SK-N-SH (cell line): ENCODE measurements at regions not wholly inside any gene's neighbourhood (a gene's known extent, or its start where the extent isn't known, plus 50 kb on each side); places are given as distances from the start of the nearest gene placed in this dataset.

Experiments used
- CTCF ChIA-PET: fragments of 300-600, 350-600 bp; formaldehyde crosslinking; extraction: SDS; loops from one replicate; lab custom pipeline; 2021; lab: Yijun Ruan, JAX
- POLR2A ChIA-PET: fragments of 350-600 bp; sonication (Branson Sonifier 250); formaldehyde crosslinking; extraction: SDS; loops from one replicate; lab custom pipeline; 2020; ENCODE audit warnings: antibody characterized with exemption, inconsistent platforms; lab: Yijun Ruan, JAX
- DNase-seq: peaks from one replicate; pipeline ENCODE4 v3.0.0; 2012
- H2AFZ ChIP-seq: fragments of 200-600 bp; sonication (generic); 2 replicates; pipeline ENCODE4 v1.8.1; 2016; ENCODE audit warnings: antibody characterized with exemption, mild to moderate bottlenecking, low read depth
- H3F3A ChIP-seq: fragments of 200-600 bp; sonication (generic); replicated peaks from 2 replicates; pipeline ENCODE3; 2016; ENCODE audit warnings: antibody characterized with exemption, mild to moderate bottlenecking; ENCODE audit not compliant: insufficient read depth
- H3K27ac ChIP-seq, 2 experiments: fragments of 200-500 bp in 1 of 2; fragments of 200-600 bp in 1 of 2; sonication (Bioruptor generic) in 1 of 2; sonication (generic), shearing (Covaris generic) in 1 of 2; 2 replicates each; pipeline versions ENCODE4 v1.5.1 to v1.6.1; 2014 to 2016; ENCODE audit warnings: low read depth in 2 of 2, inconsistent platforms in 1 of 2, low read length in 1 of 2, mild to moderate bottlenecking in 1 of 2, mixed read lengths in 1 of 2
- H3K27me3 ChIP-seq: fragments of 200-600 bp; sonication (generic), shearing (Covaris generic); 2 replicates; pipeline ENCODE4 v1.6.1; 2016; ENCODE audit warnings: mixed run types; ENCODE audit not compliant: insufficient read depth
- H3K36me3 ChIP-seq, 2 experiments: fragments of 200-500 bp in 1 of 2; fragments of 200-600 bp in 1 of 2; sonication (Bioruptor generic) in 1 of 2; sonication (generic) in 1 of 2; replicated peaks in 1 of 2; 2 replicates each; pipeline versions ENCODE3 to v1.5.1; 2014 to 2016; ENCODE audit warnings: low read length in 1 of 2, mild to moderate bottlenecking in 1 of 2; ENCODE audit not compliant: insufficient read depth in 2 of 2, control insufficient read depth in 1 of 2
- H3K4me1 ChIP-seq, 2 experiments: fragments of 200-500 bp in 1 of 2; fragments of 200-600 bp in 1 of 2; sonication (Bioruptor generic) in 1 of 2; sonication (generic), shearing (Covaris generic) in 1 of 2; 2 replicates each; pipeline versions ENCODE4 v1.5.1 to v1.6.1; 2014 to 2016; ENCODE audit warnings: low read depth in 1 of 2, low read length in 1 of 2, mixed run types in 1 of 2; ENCODE audit not compliant: insufficient read depth in 2 of 2, control insufficient read depth in 1 of 2
- H3K4me2 ChIP-seq: fragments of 200-600 bp; sonication (generic), shearing (Covaris generic); 2 replicates; pipeline ENCODE4 v1.6.1; 2017; ENCODE audit warnings: mixed run types
- H3K4me3 ChIP-seq, 2 experiments: fragments of 200-500 bp in 1 of 2; fragments of 200-600 bp in 1 of 2; sonication (Bioruptor generic) in 1 of 2; sonication (generic), shearing (Covaris generic) in 1 of 2; 2 replicates each; pipeline versions ENCODE4 v1.5.1 to v1.8.1; 2014 to 2016; ENCODE audit warnings: low read depth in 2 of 2, inconsistent platforms in 1 of 2, low read length in 1 of 2, mild to moderate bottlenecking in 1 of 2, mixed read lengths in 1 of 2, moderate library complexity in 1 of 2
- H3K79me2 ChIP-seq: fragments of 200-600 bp; sonication (generic); 2 replicates; pipeline ENCODE4 v1.8.1; 2017; ENCODE audit warnings: mild to moderate bottlenecking; ENCODE audit not compliant: insufficient read depth
- H3K9ac ChIP-seq: fragments of 200-600 bp; sonication (generic); 2 replicates; pipeline ENCODE4 v1.6.1; 2017; ENCODE audit warnings: mixed run types
- H3K9me2 ChIP-seq: fragments of 200-600 bp; sonication (generic); 2 replicates; pipeline ENCODE4 v1.6.1; 2017; ENCODE audit warnings: mixed run types
- H3K9me3 ChIP-seq: fragments of 200-600 bp; sonication (generic); 2 replicates; pipeline ENCODE4 v1.6.1; 2017; ENCODE audit warnings: mixed run types, mild to moderate bottlenecking, moderate library complexity
- H4K20me1 ChIP-seq: fragments of 200-600 bp; sonication (generic); 2 replicates; pipeline ENCODE4 v1.6.1; 2017; ENCODE audit warnings: mild to moderate bottlenecking, mixed run types; ENCODE audit not compliant: insufficient read depth
- CHD2 ChIP-seq: fragments of 150-350 bp; IDR thresholded peaks from 2 replicates; pipeline ENCODE4 v1.6.1; 2018; ENCODE audit warnings: low read length; ENCODE audit not compliant: partially characterized antibody
- ELF1 ChIP-seq: IDR thresholded peaks from 2 replicates; pipeline ENCODE4 v1.4.0; 2012
- EZH2phosphoT487 ChIP-seq: fragments of 200-600 bp; sonication (generic); IDR thresholded peaks from 2 replicates; pipeline ENCODE4 v1.6.1; 2017; ENCODE audit warnings: low read depth, mixed run types, mild to moderate bottlenecking, antibody characterized with exemption, moderate library complexity, borderline replicate concordance
- FOSL2 ChIP-seq: IDR thresholded peaks from 2 replicates; pipeline ENCODE4 v1.4.0; 2012; ENCODE audit warnings: low read depth, mild to moderate bottlenecking, moderate library complexity, borderline replicate concordance
- FOXJ3 ChIP-seq: sonication (generic); formaldehyde crosslinking; IDR thresholded peaks from 2 replicates; pipeline ENCODE4 v1.5.1; 2020; ENCODE audit warnings: mild to moderate bottlenecking, missing genetic modification reagents
- GATA2 ChIP-seq: sonication (generic); formaldehyde crosslinking; IDR thresholded peaks from 2 replicates; pipeline ENCODE4 v1.5.0; 2020; ENCODE audit warnings: mild to moderate bottlenecking, missing genetic modification reagents
- IRF3 ChIP-seq: fragments of 150-350 bp; IDR thresholded peaks from 2 replicates; pipeline ENCODE4 v1.6.1; 2016; ENCODE audit warnings: mild to moderate bottlenecking, low read depth, low read length
- MEF2A ChIP-seq: IDR thresholded peaks from 2 replicates; pipeline ENCODE4 v1.4.0; 2012; ENCODE audit warnings: low read depth, borderline replicate concordance
- NFIC ChIP-seq: IDR thresholded peaks from 2 replicates; pipeline ENCODE4 v1.4.0; 2012; ENCODE audit warnings: borderline replicate concordance
- POLR2AphosphoS5 ChIP-seq: IDR thresholded peaks from 2 replicates; pipeline ENCODE4 v1.6.1; 2012; ENCODE audit warnings: low read depth, low read length
- RCOR1 ChIP-seq: fragments of 150-350 bp; IDR thresholded peaks from 2 replicates; pipeline ENCODE4 v1.6.1; 2017; ENCODE audit warnings: antibody characterized with exemption, low read length
- RFX5 ChIP-seq: IDR thresholded peaks from 2 replicates; pipeline ENCODE4 v1.6.1; 2012; ENCODE audit warnings: mild to moderate bottlenecking, improper control_type of control experiment, low read length
- SIN3A ChIP-seq: IDR thresholded peaks from 2 replicates; pipeline ENCODE4 v1.6.1; 2012; ENCODE audit warnings: low read depth, mild to moderate bottlenecking, low read length, moderate library complexity, borderline replicate concordance
- TAF1 ChIP-seq: IDR thresholded peaks from 2 replicates; pipeline ENCODE4 v1.6.1; 2012; ENCODE audit warnings: low read depth, mild to moderate bottlenecking, low read length, moderate library complexity, borderline replicate concordance
- TCF12 ChIP-seq: IDR thresholded peaks from 2 replicates; pipeline ENCODE4 v1.4.0; 2012
- WGBS: methylation state at CpG from one replicate; pipeline ENCODE4 v1.1.6; 2017; ENCODE audit warnings: low lambda C conversion rate; 5-methylcytosine and 5-hydroxymethylcytosine counted together
- TF ChIP-seq, protein P1 (sequence below): IDR thresholded peaks from 2 replicates; pipeline ENCODE4 v1.4.0; 2012; ENCODE audit warnings: low read depth, borderline replicate concordance
- TF ChIP-seq, protein P2 (sequence below): IDR thresholded peaks from 2 replicates; pipeline ENCODE4 v1.4.0; 2012; ENCODE audit warnings: low read depth, borderline replicate concordance
- TF ChIP-seq, protein P3 (sequence below): fragments of 200-600 bp; sonication (generic); IDR thresholded peaks from 2 replicates; pipeline ENCODE4 v1.6.1; 2017; ENCODE audit warnings: antibody characterized with exemption, mild to moderate bottlenecking, moderate library complexity

- DNase-seq, result no peak
- WGBS, result 7% methylated on average over 4 of the region's 4 CpGs
- H3K9me2 ChIP-seq, result no peaks in the 10 kb centered on the region
- POLR2A ChIA-PET, result no interaction called here
- no peak overlapping the region for H3K4me3 ChIP-seq
- H3K4me1 ChIP-seq, result no peaks in the 10 kb centered on the region
- H3F3A ChIP-seq, result no peaks in the 10 kb centered on the region
- no peak overlapping the region for H3K4me2 ChIP-seq
- H3K27ac ChIP-seq, result no peak overlapping the region
- CTCF ChIA-PET, result no interaction called here
- no peaks in the 10 kb centered on the region for H3K27me3 ChIP-seq
- no peak for TF ChIP-seq MEF2A
- TF ChIP-seq CHD2, result no peak
- no peak for TF ChIP-seq TCF12
- no peak for TF ChIP-seq TAF1
- TF ChIP-seq RFX5, result no peak
- TF ChIP-seq IRF3, result no peak
- TF ChIP-seq, protein P1, sequence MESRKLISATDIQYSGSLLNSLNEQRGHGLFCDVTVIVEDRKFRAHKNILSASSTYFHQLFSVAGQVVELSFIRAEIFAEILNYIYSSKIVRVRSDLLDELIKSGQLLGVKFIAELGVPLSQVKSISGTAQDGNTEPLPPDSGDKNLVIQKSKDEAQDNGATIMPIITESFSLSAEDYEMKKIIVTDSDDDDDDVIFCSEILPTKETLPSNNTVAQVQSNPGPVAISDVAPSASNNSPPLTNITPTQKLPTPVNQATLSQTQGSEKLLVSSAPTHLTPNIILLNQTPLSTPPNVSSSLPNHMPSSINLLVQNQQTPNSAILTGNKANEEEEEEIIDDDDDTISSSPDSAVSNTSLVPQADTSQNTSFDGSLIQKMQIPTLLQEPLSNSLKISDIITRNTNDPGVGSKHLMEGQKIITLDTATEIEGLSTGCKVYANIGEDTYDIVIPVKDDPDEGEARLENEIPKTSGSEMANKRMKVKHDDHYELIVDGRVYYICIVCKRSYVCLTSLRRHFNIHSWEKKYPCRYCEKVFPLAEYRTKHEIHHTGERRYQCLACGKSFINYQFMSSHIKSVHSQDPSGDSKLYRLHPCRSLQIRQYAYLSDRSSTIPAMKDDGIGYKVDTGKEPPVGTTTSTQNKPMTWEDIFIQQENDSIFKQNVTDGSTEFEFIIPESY, result no peak
- no peak for TF ChIP-seq FOXJ3
- TF ChIP-seq, protein P2, sequence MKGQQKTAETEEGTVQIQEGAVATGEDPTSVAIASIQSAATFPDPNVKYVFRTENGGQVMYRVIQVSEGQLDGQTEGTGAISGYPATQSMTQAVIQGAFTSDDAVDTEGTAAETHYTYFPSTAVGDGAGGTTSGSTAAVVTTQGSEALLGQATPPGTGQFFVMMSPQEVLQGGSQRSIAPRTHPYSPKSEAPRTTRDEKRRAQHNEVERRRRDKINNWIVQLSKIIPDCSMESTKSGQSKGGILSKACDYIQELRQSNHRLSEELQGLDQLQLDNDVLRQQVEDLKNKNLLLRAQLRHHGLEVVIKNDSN, result no peak
- TF ChIP-seq SIN3A, result no peak
- no peak for TF ChIP-seq FOSL2
- TF ChIP-seq, protein P3, sequence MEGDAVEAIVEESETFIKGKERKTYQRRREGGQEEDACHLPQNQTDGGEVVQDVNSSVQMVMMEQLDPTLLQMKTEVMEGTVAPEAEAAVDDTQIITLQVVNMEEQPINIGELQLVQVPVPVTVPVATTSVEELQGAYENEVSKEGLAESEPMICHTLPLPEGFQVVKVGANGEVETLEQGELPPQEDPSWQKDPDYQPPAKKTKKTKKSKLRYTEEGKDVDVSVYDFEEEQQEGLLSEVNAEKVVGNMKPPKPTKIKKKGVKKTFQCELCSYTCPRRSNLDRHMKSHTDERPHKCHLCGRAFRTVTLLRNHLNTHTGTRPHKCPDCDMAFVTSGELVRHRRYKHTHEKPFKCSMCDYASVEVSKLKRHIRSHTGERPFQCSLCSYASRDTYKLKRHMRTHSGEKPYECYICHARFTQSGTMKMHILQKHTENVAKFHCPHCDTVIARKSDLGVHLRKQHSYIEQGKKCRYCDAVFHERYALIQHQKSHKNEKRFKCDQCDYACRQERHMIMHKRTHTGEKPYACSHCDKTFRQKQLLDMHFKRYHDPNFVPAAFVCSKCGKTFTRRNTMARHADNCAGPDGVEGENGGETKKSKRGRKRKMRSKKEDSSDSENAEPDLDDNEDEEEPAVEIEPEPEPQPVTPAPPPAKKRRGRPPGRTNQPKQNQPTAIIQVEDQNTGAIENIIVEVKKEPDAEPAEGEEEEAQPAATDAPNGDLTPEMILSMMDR, result no peak
- no peak for TF ChIP-seq EZH2phosphoT487
- TF ChIP-seq RCOR1, result no peak
- no peak for TF ChIP-seq ELF1
- TF ChIP-seq NFIC, result no peak
- TF ChIP-seq POLR2AphosphoS5, result no peak
- no peak for TF ChIP-seq GATA2 (CRISPR knock-in tag)
- TF ChIP-seq, all 33 proteins: peak for 0
- H3K79me2 ChIP-seq, result no peaks in the 10 kb centered on the region
- no peaks in the 10 kb centered on the region for H3K36me3 ChIP-seq
- H2AFZ ChIP-seq, result no peak overlapping the region
- no peak overlapping the region for H3K9ac ChIP-seq
- no peaks in the 10 kb centered on the region for H3K9me3 ChIP-seq
- H4K20me1 ChIP-seq, result no peaks in the 10 kb centered on the region
Observed at GRCh38 chr2:221353201-221353600, 218.9 kb downstream of the EPHA4 start.
